Erythroblast (primary cell): ENCODE measurements at regions not wholly inside any gene's neighbourhood (a gene's known extent, or its start where the extent isn't known, plus 50 kb on each side); places are given as distances from the start of the nearest gene placed in this dataset.

Experiments
- GATA1 ChIP-seq: IDR thresholded peaks from 2 replicates; pipeline ENCODE4 v1.6.1; 2011; ENCODE audit warnings: low read depth, mild to moderate bottlenecking, control low read depth, low read length, moderate library complexity
- POLR2A ChIP-seq: IDR thresholded peaks from 2 replicates; pipeline ENCODE4 v1.6.1; 2011; ENCODE audit warnings: mild to moderate bottlenecking, low read length

GRCh38 chr16:85552980-85553435 lies 60.1 kb upstream of the GSE1 start:
- TF ChIP-seq POLR2A, result no peak
- no peak for TF ChIP-seq GATA1
